Smooth muscle cell (in vitro differentiated cells): ENCODE measurements at regions not wholly inside any gene's neighbourhood (a gene's known extent, or its start where the extent isn't known, plus 50 kb on each side); places are given as distances from the start of the nearest gene placed in this dataset.
"Not testable (repeated sequence)": the region's sequence is repeated elsewhere in the genome, so short reads cannot be mapped to it uniquely, and the experiment has no call there.

Experiments used
- DNase-seq: peaks from one replicate; lab custom pipeline; 2025; ENCODE audit not compliant: unreplicated experiment; lab: John Stamatoyannopoulos, UW
- H2AFZ ChIP-seq: fragments of 200-600 bp; sonication (generic); 2 replicates; pipeline ENCODE4 v1.6.0; 2016; ENCODE audit warnings: antibody characterized with exemption, low read depth, mild to moderate bottlenecking
- H3F3A ChIP-seq: fragments of 200-600 bp; sonication (generic); 2 replicates; pipeline ENCODE4 v1.6.0; 2017; ENCODE audit warnings: antibody characterized with exemption, low read depth
- H3K27ac ChIP-seq: fragments of 200-600 bp; sonication (generic); 2 replicates; pipeline ENCODE4 v1.5.1; 2016; ENCODE audit warnings: low read depth, mild to moderate bottlenecking
- H3K27me3 ChIP-seq: fragments of 200-600 bp; sonication (generic); 2 replicates; pipeline ENCODE4 v1.6.1; 2016; ENCODE audit warnings: low read depth, mild to moderate bottlenecking
- H3K36me3 ChIP-seq: fragments of 200-600 bp; sonication (generic); 2 replicates; pipeline ENCODE4 v1.5.1; 2016; ENCODE audit warnings: low read depth
- H3K4me1 ChIP-seq: fragments of 200-600 bp; sonication (generic); 2 replicates; pipeline ENCODE4 v1.5.1; 2016; ENCODE audit warnings: low read depth
- H3K4me2 ChIP-seq: fragments of 200-600 bp; sonication (generic); 2 replicates; pipeline ENCODE4 v1.6.0; 2016; ENCODE audit warnings: mild to moderate bottlenecking
- H3K4me3 ChIP-seq: fragments of 200-600 bp; sonication (generic); 2 replicates; pipeline ENCODE4 v1.5.1; 2016; ENCODE audit warnings: mild to moderate bottlenecking
- H3K79me2 ChIP-seq: fragments of 200-600 bp; sonication (generic); 2 replicates; pipeline ENCODE4 v1.6.0; 2016; ENCODE audit warnings: low read depth, mild to moderate bottlenecking
- H3K9ac ChIP-seq: fragments of 200-600 bp; sonication (generic); 2 replicates; pipeline ENCODE4 v1.6.0; 2016; ENCODE audit warnings: low read depth
- H3K9me3 ChIP-seq: fragments of 200-600 bp; sonication (generic); replicated peaks from 2 replicates; pipeline ENCODE4 v1.5.1; 2016; ENCODE audit warnings: low read depth
- H4K20me1 ChIP-seq: fragments of 200-600 bp; sonication (generic); 2 replicates; pipeline ENCODE4 v1.6.0; 2016; ENCODE audit warnings: low read depth
- CTCF ChIP-seq: fragments of 200-600 bp; sonication (generic); IDR thresholded peaks from 2 replicates; pipeline ENCODE4 v1.5.1; 2017; ENCODE audit warnings: borderline replicate concordance, mild to moderate bottlenecking, antibody characterized with exemption; ENCODE audit not compliant: insufficient read depth, poor library complexity, severe bottlenecking
- WGBS: methylation state at CpG from one replicate; pipeline ENCODE4 v1.1.7; 2016; ENCODE audit warnings: low lambda C conversion rate; 5-methylcytosine and 5-hydroxymethylcytosine counted together

- DNase-seq: no peak
- 83% methylated on average over 1 of the region's 1 CpG for WGBS
- Histone ChIP-seq H3K27ac (no peak overlapping the region), H4K20me1 (no peaks in the 10 kb centered on the region), H3K4me2 (no peak overlapping the region), H3K27me3 (peaks cover 7% of the 10 kb centered on the region), H3K79me2 (no peaks in the 10 kb centered on the region), H3K4me1 (peaks cover 4% of the 10 kb centered on the region), H3K9ac (no peak overlapping the region), H3K36me3 (no peaks in the 10 kb centered on the region), H3K9me3 (no peaks in the 10 kb centered on the region), H3F3A (no peaks in the 10 kb centered on the region), H2AFZ (no peak overlapping the region), H3K4me3 (no peak overlapping the region)
- no peak for TF ChIP-seq CTCF
These were observed 80.3 kb upstream of the ZNF281 start for GRCh38 chr1:200490183-200490582.

- 20% methylated on average over 15 of the region's 15 CpGs for WGBS
- no peaks in the 10 kb centered on the region for H3K36me3 ChIP-seq
- H3K4me1 ChIP-seq: peaks cover 4% of the 10 kb centered on the region
- H3K9ac ChIP-seq: no peak overlapping the region
- peaks cover 4% of the 10 kb centered on the region for H3K27me3 ChIP-seq
- H3K9me3 ChIP-seq: no peaks in the 10 kb centered on the region
- H4K20me1 ChIP-seq: no peaks in the 10 kb centered on the region
- DNase-seq: no peak
- no peaks in the 10 kb centered on the region for H3K79me2 ChIP-seq
- H3K27ac ChIP-seq: no peak overlapping the region
- H3K4me3 ChIP-seq: no peak overlapping the region
- no peaks in the 10 kb centered on the region for H3F3A ChIP-seq
- peak; percentile 86 for TF ChIP-seq CTCF
- peak overlapping the region; percentile 75 for H3K4me2 ChIP-seq
- H2AFZ ChIP-seq: peak overlapping the region; percentile 71
These were observed 78.7 kb upstream of the ZNF281 start for GRCh38 chr1:200488375-200489165.

- no peak for TF ChIP-seq CTCF
- H3K4me2 ChIP-seq: no peak overlapping the region
- DNase-seq: no peak
- 84% methylated on average over 5 of the region's 6 CpGs for WGBS
- no peaks in the 10 kb centered on the region for H4K20me1 ChIP-seq
- H3K9me3 ChIP-seq: no peaks in the 10 kb centered on the region
- H3K36me3 ChIP-seq: no peaks in the 10 kb centered on the region
- no peak overlapping the region for H3K4me3 ChIP-seq
- peaks cover 5% of the 10 kb centered on the region for H3F3A ChIP-seq
- no peak overlapping the region for H3K27ac ChIP-seq
- no peak overlapping the region for H3K9ac ChIP-seq
- peaks cover 4% of the 10 kb centered on the region for H3K27me3 ChIP-seq
- H2AFZ ChIP-seq: no peak overlapping the region
- no peaks in the 10 kb centered on the region for H3K79me2 ChIP-seq
- H3K4me1 ChIP-seq: peaks cover 7% of the 10 kb centered on the region
These were observed 77.8 kb upstream of the ZNF281 start for GRCh38 chr1:200487650-200488049.

GRCh38 chr1:200486634-200487033 is 76.8 kb upstream of the ZNF281 start:
- Histone ChIP-seq H3K4me2 (no peak overlapping the region), H3K4me1 (peaks cover 7% of the 10 kb centered on the region), H3K27ac (no peak overlapping the region), H3K27me3 (peaks cover 4% of the 10 kb centered on the region), H3K9ac (no peak overlapping the region), H3K9me3 (no peaks in the 10 kb centered on the region), H3K4me3 (no peak overlapping the region), H3K79me2 (no peaks in the 10 kb centered on the region), H3F3A (peaks cover 5% of the 10 kb centered on the region), H3K36me3 (no peaks in the 10 kb centered on the region), H4K20me1 (no peaks in the 10 kb centered on the region), H2AFZ (no peak overlapping the region)
- WGBS: 84% methylated on average over 3 of the region's 3 CpGs
- no peak for DNase-seq
- no peak for TF ChIP-seq CTCF

GRCh38 chr1:200484438-200484946 is 74.7 kb upstream of the ZNF281 start:
- WGBS: 88% methylated on average over 7 of the region's 7 CpGs

More at GRCh38 chr1:200484438-200484946, 74.7 kb upstream of the ZNF281 start:
- H3K4me2 ChIP-seq, H3K4me3 ChIP-seq, H3K36me3 ChIP-seq, H3K9ac ChIP-seq, H3F3A ChIP-seq, H3K4me1 ChIP-seq, H2AFZ ChIP-seq, H3K27me3 ChIP-seq, H3K79me2 ChIP-seq, H3K27ac ChIP-seq, H3K9me3 ChIP-seq, H4K20me1 ChIP-seq, DNase-seq: not testable (repeated sequence)
